ENCODE measurements at regions not wholly inside any gene's neighbourhood (a gene's known extent, or its start where the extent isn't known, plus 50 kb on each side); places are given as distances from the start of the nearest gene placed in this dataset.

DNA sequence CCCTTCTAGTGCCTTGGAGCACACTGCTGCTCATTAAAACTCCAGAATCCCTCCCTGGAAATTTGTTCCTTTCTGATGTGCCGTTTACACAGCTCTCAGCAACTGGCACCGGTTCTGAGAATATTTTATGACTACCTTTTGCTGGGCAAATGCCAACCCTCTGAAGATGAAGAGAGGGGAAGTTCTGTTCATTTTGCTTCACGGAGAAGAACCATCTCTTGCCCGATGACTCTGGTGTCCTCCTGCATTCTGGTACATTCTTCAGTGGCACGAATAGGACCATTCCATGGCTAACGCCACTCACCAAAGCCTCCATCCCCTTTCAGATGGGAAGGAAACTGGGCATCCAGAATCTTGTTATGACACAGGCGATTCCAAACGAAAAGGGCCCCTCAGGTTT, 96.2 kb upstream of the SIM2 start:
- POLR2A ChIA-PET (ENCODE audit: low non-redundant PET), result no interaction called here
- no peak overlapping the region for H3K4me3 ChIP-seq (ENCODE audit: low read depth, low read length, poor library complexity, severe bottlenecking)
- no peak for DNase-seq (ENCODE audit: low spot score)
- H3K9me3 ChIP-seq (ENCODE audit: low read depth, low read length, poor library complexity, severe bottlenecking), result peaks cover 8% of the 10 kb centered on the region
- no peaks in the 10 kb centered on the region for H3K27me3 ChIP-seq (replicated peaks; ENCODE audit: insufficient read depth, low read depth, low read length, poor library complexity)
- no TSS peak for BruUV-seq (replicated peaks)
- intact Hi-C loops (cut with micrococcal nuclease; ENCODE audit: unreplicated experiment), result no loop called here
- TF ChIP-seq EZH2 (IDR thresholded peaks at IDR 0.05; ENCODE audit: borderline replicate concordance, low read depth, low read length, poor library complexity, severe bottlenecking) (no peak), CTCF (conservative IDR thresholded peaks at IDR 0.05; ENCODE audit: low read depth, low read length) (no peak)
- CTCF ChIA-PET, result no interaction called here
- no peaks in the 10 kb centered on the region for H3K4me1 ChIP-seq (ENCODE audit: insufficient read depth, low read length, poor library complexity, severe bottlenecking)
- H3K36me3 ChIP-seq (ENCODE audit: insufficient read depth, low read length, poor library complexity, severe bottlenecking), result no peaks in the 10 kb centered on the region
- H3K27ac ChIP-seq (ENCODE audit: low read depth, low read length, poor library complexity, severe bottlenecking), result no peak overlapping the region

- Histone ChIP-seq H3K4me3 (ENCODE audit: low read depth, low read length, poor library complexity, severe bottlenecking) (no peak overlapping the region), H3K36me3 (ENCODE audit: insufficient read depth, low read length, poor library complexity, severe bottlenecking) (no peaks in the 10 kb centered on the region), H3K27me3 (replicated peaks; ENCODE audit: insufficient read depth, low read depth, low read length, poor library complexity) (no peaks in the 10 kb centered on the region), H3K4me1 (ENCODE audit: insufficient read depth, low read length, poor library complexity, severe bottlenecking) (no peaks in the 10 kb centered on the region), H3K9me3 (ENCODE audit: low read depth, low read length, poor library complexity, severe bottlenecking) (peaks cover 8% of the 10 kb centered on the region), H3K27ac (ENCODE audit: low read depth, low read length, poor library complexity, severe bottlenecking) (no peak overlapping the region)
- ChIA-PET CTCF (no interaction called here), POLR2A (ENCODE audit: low non-redundant PET) (no interaction called here)
- intact Hi-C loops (cut with micrococcal nuclease; ENCODE audit: unreplicated experiment), result no loop called here
- no peak for DNase-seq (ENCODE audit: low spot score)
- BruUV-seq (replicated peaks), result no TSS peak
- TF ChIP-seq EZH2 (IDR thresholded peaks at IDR 0.05; ENCODE audit: borderline replicate concordance, low read depth, low read length, poor library complexity, severe bottlenecking) (no peak), CTCF (conservative IDR thresholded peaks at IDR 0.05; ENCODE audit: low read depth, low read length) (no peak)
Measured at GRCh38 chr21:36603221-36603620, 95.7 kb upstream of the SIM2 start.

GRCh38 chr21:36605426-36605825, 93.5 kb upstream of the SIM2 start:
- no peak for DNase-seq (ENCODE audit: low spot score)
- Histone ChIP-seq H3K4me1 (ENCODE audit: insufficient read depth, low read length, poor library complexity, severe bottlenecking) (no peaks in the 10 kb centered on the region), H3K27ac (ENCODE audit: low read depth, low read length, poor library complexity, severe bottlenecking) (no peak overlapping the region), H3K4me3 (ENCODE audit: low read depth, low read length, poor library complexity, severe bottlenecking) (no peak overlapping the region), H3K36me3 (ENCODE audit: insufficient read depth, low read length, poor library complexity, severe bottlenecking) (no peaks in the 10 kb centered on the region), H3K27me3 (replicated peaks; ENCODE audit: insufficient read depth, low read depth, low read length, poor library complexity) (no peaks in the 10 kb centered on the region), H3K9me3 (ENCODE audit: low read depth, low read length, poor library complexity, severe bottlenecking) (no peaks in the 10 kb centered on the region)
- BruUV-seq (replicated peaks), result no TSS peak
- intact Hi-C loops (cut with micrococcal nuclease; ENCODE audit: unreplicated experiment), result no loop called here
- TF ChIP-seq CTCF (conservative IDR thresholded peaks at IDR 0.05; ENCODE audit: low read depth, low read length) (no peak), EZH2 (IDR thresholded peaks at IDR 0.05; ENCODE audit: borderline replicate concordance, low read depth, low read length, poor library complexity, severe bottlenecking) (no peak)
- ChIA-PET CTCF (no interaction called here), POLR2A (ENCODE audit: low non-redundant PET) (no interaction called here)

Measured in A673 (cell line).